ENCODE measurements at regions not wholly inside any gene's neighbourhood (a gene's known extent, or its start where the extent isn't known, plus 50 kb on each side); places are given as distances from the start of the nearest gene placed in this dataset.

GRCh38 chr9:80465556-80465955 lies 893.8 kb downstream of the TLE4 start:
- Histone ChIP-seq H2BK120ac (replicated peaks; ENCODE audit: low read depth, low read length) (no peak overlapping the region), H4K5ac (ENCODE audit: insufficient read length, low read depth, low read length) (no peak overlapping the region), H2BK20ac (ENCODE audit: low read length) (no peak overlapping the region), H3K36me3 (ENCODE audit: control insufficient read depth in 2 of 4, insufficient read depth in 4 of 4, low read length in 3 of 4) (no peaks in the 10 kb centered on the region), H3K4me3 (ENCODE audit: extremely low read depth in 1 of 4, insufficient read depth in 2 of 4, low read depth in 3 of 4, low read length in 4 of 4) (no peak overlapping the region), H3K4me2 (ENCODE audit: insufficient read depth in 1 of 2, low read depth in 2 of 2, low read length in 2 of 2) (no peak overlapping the region), H4K20me1 (replicated peaks in 1 of 2; ENCODE audit: control insufficient read depth in 1 of 2, insufficient read depth in 2 of 2, low read length in 2 of 2) (no peaks in the 10 kb centered on the region), H3K79me1 (ENCODE audit: low read depth, low read length) (no peaks in the 10 kb centered on the region), H3K79me2 (ENCODE audit: control insufficient read depth in 1 of 2, insufficient read depth in 2 of 2, low read length in 2 of 2) (no peaks in the 10 kb centered on the region), H4K91ac (replicated peaks; ENCODE audit: insufficient read length, low read length) (no peak overlapping the region), H2AK5ac (ENCODE audit: low read depth, low read length) (no peak overlapping the region), H4K8ac (ENCODE audit: extremely low read depth, insufficient read depth, low read length) (no peak overlapping the region), H2AFZ (ENCODE audit: low read length) (peak overlapping the region; percentile 10; the same call in 1 of the 2 replicates), H3K4ac (replicated peaks; ENCODE audit: insufficient read length, low read depth, low read length) (no peak overlapping the region), H3K9ac (replicated peaks in 1 of 4; ENCODE audit: extremely low read depth in 1 of 4, low read depth in 3 of 4, low read length in 3 of 4) (no peak overlapping the region), H3K23me2 (ENCODE audit: low read depth, low read length) (no peaks in the 10 kb centered on the region), H2BK15ac (ENCODE audit: low read length) (no peak overlapping the region), H3K27me3 (replicated peaks in 1 of 4; ENCODE audit: control insufficient read depth in 3 of 4, extremely low read depth in 1 of 4, insufficient read depth in 3 of 4, low read length in 3 of 4) (no peaks in the 10 kb centered on the region), H2BK5ac (ENCODE audit: low read depth, low read length) (no peak overlapping the region), H3K27ac (ENCODE audit: low read depth, low read length) (no peak overlapping the region), H3K9me3 (ENCODE audit: insufficient read depth in 2 of 2, low read depth in 1 of 2, low read length in 1 of 2) (no peaks in the 10 kb centered on the region), H3K18ac (ENCODE audit: extremely low read depth, low read length) (no peak overlapping the region), H3K56ac (replicated peaks; ENCODE audit: insufficient read length, low read depth, low read length) (no peak overlapping the region), H3K23ac (ENCODE audit: insufficient read length) (no peak overlapping the region), H2BK12ac (ENCODE audit: low read depth, low read length) (no peak overlapping the region), H3K14ac (ENCODE audit: insufficient read length) (no peak overlapping the region), H3K4me1 (replicated peaks in 1 of 4; ENCODE audit: control insufficient read depth in 3 of 4, insufficient read depth in 4 of 4, low read length in 3 of 4) (no peaks in the 10 kb centered on the region)
- DNase-seq (ENCODE audit: low read depth in 1 of 2, low spot score in 2 of 2): no peak
- ChIA-PET CTCF (ENCODE audit: partially characterized antibody) (no interaction called here), POLR2A (ENCODE audit: partially characterized antibody) (no interaction called here)
- 84% methylated on average over 3 of the region's 3 CpGs; no CpG with 5 or more reads in 1 of the 2 experiments for WGBS, 2 experiments (ENCODE audit: extremely low coverage in 1 of 2, insufficient coverage in 1 of 2, insufficient read length in 1 of 2, insufficient replicate concordance in 2 of 2, low coverage in 1 of 2, low lambda C conversion rate in 2 of 2, missing lambda C conversion rate in 1 of 2)
- TF ChIP-seq CBX8 (IDR thresholded peaks at IDR 0.05; ENCODE audit: borderline replicate concordance, low read depth, low read length): no peak
- FAIRE-seq: no peak
